GM19035 (cell line): ENCODE measurements at regions not wholly inside any gene's neighbourhood (a gene's known extent, or its start where the extent isn't known, plus 50 kb on each side); places are given as distances from the start of the nearest gene placed in this dataset.
"Not testable (repeated sequence)": the region's sequence is repeated elsewhere in the genome, so short reads cannot be mapped to it uniquely, and the experiment has no call there.

Source experiments
- ATAC-seq: cut with Tn5 transposase; IDR thresholded peaks from one replicate; pipeline ENCODE4 v1.9.1; 2021; ENCODE audit not compliant: unreplicated experiment

DNA sequence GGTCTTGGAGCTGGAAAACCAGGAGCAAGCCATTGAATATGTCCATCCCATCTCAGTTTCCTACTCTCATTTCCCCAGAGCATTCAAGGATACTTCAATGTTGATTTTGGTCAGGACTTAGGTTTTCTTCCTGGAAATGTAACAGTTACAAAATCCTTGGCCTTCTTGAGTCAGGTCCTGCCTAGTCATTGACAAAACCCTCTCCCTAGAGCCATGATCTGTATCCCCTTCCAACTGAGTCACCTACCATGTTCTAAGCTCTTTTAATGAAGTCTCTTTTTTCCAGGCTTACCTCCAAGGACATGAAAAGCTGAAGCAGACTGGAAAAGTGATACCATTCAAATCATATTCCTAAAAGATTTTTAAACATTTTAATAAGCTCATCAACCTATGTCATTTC is 549.2 kb downstream of the GALC start:
- ATAC-seq, result no peak

DNA sequence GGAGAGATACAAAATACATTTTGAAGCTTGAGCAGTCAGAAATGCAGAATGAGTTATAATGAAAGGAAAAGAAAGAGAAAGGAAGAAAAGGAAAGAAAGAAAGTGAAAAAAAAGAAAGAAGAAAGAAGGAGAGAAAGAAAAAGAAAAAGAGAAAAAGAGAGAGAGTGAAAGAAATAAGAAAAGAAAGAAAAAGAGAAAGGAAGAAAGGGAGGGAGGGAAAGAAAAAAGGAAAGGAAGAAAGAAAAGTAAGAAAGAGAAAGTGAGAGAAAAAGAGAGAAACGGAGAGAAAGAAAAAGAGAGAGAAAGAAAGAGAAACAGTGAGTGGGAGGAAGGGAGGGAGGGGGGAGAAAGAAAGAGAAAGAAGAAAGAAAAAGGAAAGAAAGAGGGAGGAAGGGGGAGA is 549.9 kb downstream of the GALC start:
- ATAC-seq, result no peak

GRCh38 chr14:87437158-87437557 is 555.8 kb downstream of the GALC start:
- ATAC-seq, result no peak

- ATAC-seq, result no peak
Measured at GRCh38 chr14:87434680-87435079, 558.3 kb downstream of the GALC start.

GRCh38 chr14:87434011-87434410 is 559.0 kb downstream of the GALC start:
- ATAC-seq, result no peak

GRCh38 chr14:87432698-87433097 is 560.3 kb downstream of the GALC start:
- no peak for ATAC-seq

DNA sequence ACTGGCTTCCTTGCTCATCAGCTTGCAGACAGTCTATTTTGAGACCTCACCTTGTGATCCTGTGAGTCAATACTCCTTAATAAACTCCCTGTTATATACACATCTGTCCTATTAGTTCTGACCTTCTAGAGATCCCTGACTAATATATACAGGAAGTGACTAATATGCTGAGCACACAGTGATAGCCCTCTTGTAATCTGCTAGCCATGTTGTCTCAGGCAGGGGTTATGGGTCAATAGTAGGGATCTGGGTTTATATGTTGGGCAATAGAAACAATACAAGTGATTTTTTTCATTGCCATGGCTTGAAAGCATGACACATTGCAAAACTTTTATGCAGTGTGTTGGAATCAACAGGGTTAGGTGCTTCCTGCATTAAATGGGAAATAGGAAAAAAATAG is 562.2 kb downstream of the GALC start:
- no peak for ATAC-seq

- ATAC-seq, result no peak
Measured at GRCh38 chr14:87430214-87430613, 562.8 kb downstream of the GALC start.

GRCh38 chr14:87419925-87420324 is 573.1 kb downstream of the GALC start:
- ATAC-seq, result no peak

- ATAC-seq, result no peak
Measured at GRCh38 chr14:87411370-87411769, 581.6 kb downstream of the GALC start.

DNA sequence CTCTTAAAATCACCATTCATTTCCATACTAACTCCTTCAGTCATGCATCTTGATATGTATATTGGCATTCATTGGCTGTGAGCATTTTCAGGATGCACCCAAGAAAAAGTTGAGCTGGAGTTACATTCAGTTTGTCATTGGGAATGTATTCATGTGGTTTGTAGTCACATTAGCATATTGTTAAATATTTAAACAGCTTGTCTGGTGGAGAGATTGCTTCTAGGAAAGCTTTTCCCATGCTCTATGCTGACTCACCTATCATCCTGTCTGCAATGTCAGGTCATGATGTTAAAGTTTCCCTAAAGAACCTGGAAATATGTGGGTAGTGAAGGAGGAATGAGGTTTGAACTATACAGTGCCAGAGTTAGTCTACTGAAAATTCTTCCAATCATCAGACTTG is 583.6 kb downstream of the GALC start:
- ATAC-seq, result no peak

DNA sequence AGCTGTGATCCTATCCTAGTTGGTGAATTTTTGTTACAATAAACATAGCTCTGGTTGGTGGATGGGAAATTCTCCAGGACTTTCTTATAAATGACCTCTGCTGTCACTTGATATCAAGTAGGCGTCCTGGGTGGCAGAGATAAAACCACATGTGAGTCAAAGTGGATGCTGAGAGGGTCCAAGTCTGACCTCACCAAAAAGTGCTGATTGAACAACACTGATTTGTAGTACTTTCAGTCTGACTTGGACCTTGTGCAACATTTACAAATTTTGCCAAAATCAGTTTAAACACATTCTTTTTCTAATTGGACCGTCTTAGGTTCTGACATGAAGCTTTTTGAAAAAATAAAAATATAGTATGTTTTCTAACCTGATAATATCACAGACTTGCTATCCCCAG is 585.6 kb downstream of the GALC start:
- no peak for ATAC-seq

DNA sequence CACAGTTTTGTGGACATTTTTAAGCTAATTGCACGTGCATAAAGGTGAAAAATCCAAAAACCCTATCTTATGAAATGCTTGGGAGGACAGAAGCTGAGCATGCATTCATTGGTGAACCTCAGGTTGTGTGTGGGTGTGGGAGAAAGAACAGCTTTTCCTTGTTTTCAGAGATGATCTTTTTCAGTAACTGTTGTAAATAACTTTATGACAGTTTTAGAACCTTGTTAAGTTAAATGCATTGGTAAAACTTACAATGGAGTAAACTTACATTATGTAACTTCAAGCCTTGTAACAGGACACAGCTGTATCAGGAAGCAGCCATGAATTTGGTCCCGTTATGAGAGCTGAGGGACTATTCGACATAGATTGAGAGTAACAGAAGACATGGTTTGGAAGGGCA is 587.4 kb downstream of the GALC start:
- ATAC-seq, result no peak

- ATAC-seq, result peak; percentile 47
Measured at GRCh38 chr14:87397499-87397898, 595.5 kb downstream of the GALC start.

GRCh38 chr14:87391066-87391465 is 601.9 kb downstream of the GALC start:
- no peak for ATAC-seq

- no peak for ATAC-seq
Measured at GRCh38 chr14:87388946-87389345, 604.0 kb downstream of the GALC start.

DNA sequence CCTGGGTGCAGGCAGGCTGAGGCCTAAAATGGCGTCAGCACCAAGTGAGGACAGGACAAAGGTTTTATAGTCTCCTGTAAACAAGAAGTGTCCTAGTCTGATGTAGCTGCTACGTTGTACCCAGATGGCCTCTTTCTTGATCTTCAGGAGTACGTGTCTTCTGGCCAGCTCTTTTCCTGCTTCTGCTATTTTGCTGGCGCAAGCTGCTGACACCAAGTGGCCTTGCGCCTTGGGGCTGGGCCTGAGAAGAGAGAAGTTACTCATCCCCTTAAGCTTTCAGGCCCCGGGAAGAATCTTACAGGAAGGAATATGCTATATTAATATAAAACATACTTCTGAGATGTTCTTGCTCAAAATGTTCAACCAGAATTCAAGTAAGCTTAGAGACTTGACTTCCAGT is 605.2 kb downstream of the GALC start:
- no peak for ATAC-seq

DNA sequence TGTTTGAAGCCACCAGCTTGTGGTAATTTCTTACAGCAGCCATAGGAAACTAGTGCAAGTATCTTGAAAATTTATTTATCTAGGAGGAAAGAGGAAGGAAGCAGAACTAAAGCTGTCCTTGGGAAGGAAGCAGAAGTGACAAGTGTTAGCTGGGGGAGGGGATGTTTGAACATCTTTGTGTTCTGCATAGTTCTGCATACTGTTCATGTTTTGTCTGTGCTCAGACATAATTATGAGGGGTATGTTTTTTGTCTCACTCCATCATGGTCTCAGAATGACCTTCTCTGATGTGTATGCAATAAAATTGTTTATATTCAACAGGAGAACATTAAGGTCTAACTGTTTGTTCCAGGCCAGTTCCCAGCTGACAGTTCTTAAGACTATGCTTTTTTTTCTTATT is 606.5 kb downstream of the GALC start:
- no peak for ATAC-seq

DNA sequence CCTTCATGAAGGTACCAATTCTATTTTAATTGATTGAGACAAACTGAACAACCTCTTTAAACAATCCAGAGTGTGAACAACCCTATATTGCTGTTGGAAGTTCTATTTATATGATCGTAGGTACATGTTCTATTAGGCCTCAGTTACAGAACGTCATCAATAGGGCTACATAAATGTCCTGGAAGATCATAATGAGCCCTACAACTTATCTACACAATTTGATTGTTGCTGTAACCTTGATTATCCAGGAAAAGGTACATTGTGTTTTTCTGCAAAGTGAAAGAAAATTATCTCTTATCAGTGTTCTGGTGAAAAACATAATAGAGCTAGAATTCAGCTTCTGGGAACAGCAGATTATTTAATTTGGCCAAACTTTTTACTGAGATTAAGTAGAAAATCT is 612.9 kb downstream of the GALC start:
- no peak for ATAC-seq

- ATAC-seq, result no peak
Measured at GRCh38 chr14:87368751-87369150, 624.2 kb downstream of the GALC start.

GRCh38 chr14:87360246-87360645 is 632.7 kb downstream of the GALC start:
- not testable (repeated sequence) for ATAC-seq

DNA sequence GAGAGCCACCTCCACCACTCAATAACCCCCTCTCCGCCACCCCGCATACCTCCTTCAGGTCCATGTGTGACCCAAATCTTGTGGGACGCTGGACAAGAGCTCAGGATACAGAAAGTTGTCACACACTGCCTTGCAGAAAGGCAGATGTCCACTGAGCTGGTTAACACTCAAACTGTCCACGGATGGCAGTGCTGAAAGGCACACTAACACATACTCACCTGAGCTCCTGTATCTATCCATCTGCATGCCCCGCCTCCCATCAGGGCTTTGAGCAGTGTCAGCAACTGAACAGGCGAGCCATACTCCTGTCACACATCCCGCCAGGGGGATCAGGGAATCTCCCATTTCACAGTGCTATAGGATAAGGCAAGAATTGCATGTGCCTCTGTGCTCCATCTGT is 642.0 kb downstream of the GALC start:
- ATAC-seq, result no peak

DNA sequence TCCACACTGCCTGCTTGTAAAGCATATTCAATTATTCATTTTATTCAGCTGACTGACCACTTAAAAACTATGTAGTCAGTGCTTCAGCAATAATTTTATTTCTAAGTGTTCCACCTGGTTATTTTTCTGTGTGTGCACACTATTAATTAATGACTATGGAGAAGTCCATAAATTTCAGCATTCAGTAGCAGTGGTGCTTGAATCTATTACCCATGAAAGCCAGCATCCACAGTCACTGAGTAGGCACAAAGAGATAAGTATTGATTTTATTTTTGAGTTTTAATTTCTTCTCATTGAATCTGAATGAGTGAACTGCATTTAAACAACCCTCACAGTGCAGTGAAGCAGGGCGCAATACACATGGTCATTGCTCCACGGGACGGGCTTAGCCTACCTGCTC is 643.1 kb downstream of the GALC start:
- no peak for ATAC-seq

- no peak for ATAC-seq
Measured at GRCh38 chr14:87343652-87344051, 649.3 kb downstream of the GALC start.
